SH-SY5Y (cell line): ENCODE measurements at regions not wholly inside any gene's neighbourhood (a gene's known extent, or its start where the extent isn't known, plus 50 kb on each side); places are given as distances from the start of the nearest gene placed in this dataset.

Experiments used
- GATA2 ChIP-seq: IDR thresholded peaks from 2 replicates; pipeline ENCODE4 v1.6.1; 2011; ENCODE audit warnings: mild to moderate bottlenecking, low read depth, low read length
- GATA3 ChIP-seq: IDR thresholded peaks from 2 replicates; pipeline ENCODE4 v1.6.1; 2011; ENCODE audit warnings: low read depth, mild to moderate bottlenecking, low read length, moderate library complexity

- TF ChIP-seq GATA2 = no peak
- TF ChIP-seq GATA3 = no peak
Observed at GRCh38 chr16:73869126-73869525, 427.5 kb upstream of the PSMD7 start.

GRCh38 chr16:73864868-73865267 lies 431.7 kb upstream of the PSMD7 start:
- TF ChIP-seq GATA3 (no peak), GATA2 (no peak)

GRCh38 chr16:73858326-73858725 lies 438.3 kb upstream of the PSMD7 start:
- TF ChIP-seq GATA3 = no peak
- no peak for TF ChIP-seq GATA2

- TF ChIP-seq GATA2 (no peak), GATA3 (no peak)
Observed at GRCh38 chr16:73853968-73854367, 442.6 kb upstream of the PSMD7 start.

- TF ChIP-seq GATA3 (no peak), GATA2 (no peak)
Observed at GRCh38 chr16:73852561-73852960, 444.1 kb upstream of the PSMD7 start.

- TF ChIP-seq GATA2 (no peak), GATA3 (no peak)
Observed at GRCh38 chr16:73848993-73849392, 447.6 kb upstream of the PSMD7 start.

- no peak for TF ChIP-seq GATA3
- no peak for TF ChIP-seq GATA2
Observed at GRCh38 chr16:73847090-73847489, 449.5 kb upstream of the PSMD7 start.

GRCh38 chr16:73846356-73846755 lies 450.3 kb upstream of the PSMD7 start:
- no peak for TF ChIP-seq GATA2
- no peak for TF ChIP-seq GATA3

GRCh38 chr16:73846007-73846330 lies 450.6 kb upstream of the PSMD7 start:
- TF ChIP-seq GATA2 (no peak), GATA3 (no peak)

GRCh38 chr16:73845238-73846006 lies 451.2 kb upstream of the PSMD7 start:
- TF ChIP-seq GATA2 = no peak

GRCh38 chr16:73840728-73841127 lies 455.9 kb upstream of the PSMD7 start:
- no peak for TF ChIP-seq GATA2
- TF ChIP-seq GATA3 = no peak

- TF ChIP-seq GATA2 (peak; percentile 82), GATA3 (peak; percentile 61)
Observed at GRCh38 chr16:73831220-73831619, 465.4 kb upstream of the PSMD7 start.

GRCh38 chr16:73823205-73823849 lies 473.3 kb upstream of the PSMD7 start:
- no peak for TF ChIP-seq GATA2
- TF ChIP-seq GATA3 = no peak

- TF ChIP-seq GATA2 = no peak
- TF ChIP-seq GATA3 = no peak
Observed at GRCh38 chr16:73817526-73818324, 478.9 kb upstream of the PSMD7 start.

GRCh38 chr16:73813527-73813926 lies 483.1 kb upstream of the PSMD7 start:
- TF ChIP-seq GATA2 (no peak), GATA3 (no peak)
